ENCODE measurements at regions not wholly inside any gene's neighbourhood (a gene's known extent, or its start where the extent isn't known, plus 50 kb on each side); places are given as distances from the start of the nearest gene placed in this dataset.

GRCh38 chr3:106913966-106914365, 463.3 kb upstream of the CCDC54 start:
- TF ChIP-seq EP300 (IDR thresholded peaks at IDR 0.05): no peak
- TF ChIP-seq, protein P1, sequence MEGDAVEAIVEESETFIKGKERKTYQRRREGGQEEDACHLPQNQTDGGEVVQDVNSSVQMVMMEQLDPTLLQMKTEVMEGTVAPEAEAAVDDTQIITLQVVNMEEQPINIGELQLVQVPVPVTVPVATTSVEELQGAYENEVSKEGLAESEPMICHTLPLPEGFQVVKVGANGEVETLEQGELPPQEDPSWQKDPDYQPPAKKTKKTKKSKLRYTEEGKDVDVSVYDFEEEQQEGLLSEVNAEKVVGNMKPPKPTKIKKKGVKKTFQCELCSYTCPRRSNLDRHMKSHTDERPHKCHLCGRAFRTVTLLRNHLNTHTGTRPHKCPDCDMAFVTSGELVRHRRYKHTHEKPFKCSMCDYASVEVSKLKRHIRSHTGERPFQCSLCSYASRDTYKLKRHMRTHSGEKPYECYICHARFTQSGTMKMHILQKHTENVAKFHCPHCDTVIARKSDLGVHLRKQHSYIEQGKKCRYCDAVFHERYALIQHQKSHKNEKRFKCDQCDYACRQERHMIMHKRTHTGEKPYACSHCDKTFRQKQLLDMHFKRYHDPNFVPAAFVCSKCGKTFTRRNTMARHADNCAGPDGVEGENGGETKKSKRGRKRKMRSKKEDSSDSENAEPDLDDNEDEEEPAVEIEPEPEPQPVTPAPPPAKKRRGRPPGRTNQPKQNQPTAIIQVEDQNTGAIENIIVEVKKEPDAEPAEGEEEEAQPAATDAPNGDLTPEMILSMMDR (IDR thresholded peaks at IDR 0.05): no peak

All from esophagus muscularis mucosa (tissue), 3 donors.